ENCODE measurements at regions not wholly inside any gene's neighbourhood (a gene's known extent, or its start where the extent isn't known, plus 50 kb on each side); places are given as distances from the start of the nearest gene placed in this dataset.

DNA sequence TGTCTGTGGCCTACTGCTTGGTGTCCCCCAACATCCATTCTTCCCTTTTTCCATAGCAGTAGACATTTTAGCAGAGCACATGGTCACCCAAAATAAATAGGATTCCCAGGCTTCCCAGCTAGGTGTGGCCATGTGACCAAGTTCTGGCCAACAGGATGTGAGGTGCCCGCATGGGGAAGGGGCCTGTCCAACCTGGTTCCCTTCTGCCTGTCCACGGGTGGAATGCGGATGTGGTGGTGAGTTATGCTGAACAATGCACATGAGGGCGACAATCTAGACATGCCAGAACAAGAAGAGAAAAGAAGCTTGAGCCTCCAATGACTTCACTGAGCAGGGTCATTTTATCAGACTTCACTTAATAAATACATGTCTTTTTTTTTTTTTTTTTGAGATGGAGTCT, 77.6 kb upstream of the DLG1 start:
- TF ChIP-seq, protein P1, sequence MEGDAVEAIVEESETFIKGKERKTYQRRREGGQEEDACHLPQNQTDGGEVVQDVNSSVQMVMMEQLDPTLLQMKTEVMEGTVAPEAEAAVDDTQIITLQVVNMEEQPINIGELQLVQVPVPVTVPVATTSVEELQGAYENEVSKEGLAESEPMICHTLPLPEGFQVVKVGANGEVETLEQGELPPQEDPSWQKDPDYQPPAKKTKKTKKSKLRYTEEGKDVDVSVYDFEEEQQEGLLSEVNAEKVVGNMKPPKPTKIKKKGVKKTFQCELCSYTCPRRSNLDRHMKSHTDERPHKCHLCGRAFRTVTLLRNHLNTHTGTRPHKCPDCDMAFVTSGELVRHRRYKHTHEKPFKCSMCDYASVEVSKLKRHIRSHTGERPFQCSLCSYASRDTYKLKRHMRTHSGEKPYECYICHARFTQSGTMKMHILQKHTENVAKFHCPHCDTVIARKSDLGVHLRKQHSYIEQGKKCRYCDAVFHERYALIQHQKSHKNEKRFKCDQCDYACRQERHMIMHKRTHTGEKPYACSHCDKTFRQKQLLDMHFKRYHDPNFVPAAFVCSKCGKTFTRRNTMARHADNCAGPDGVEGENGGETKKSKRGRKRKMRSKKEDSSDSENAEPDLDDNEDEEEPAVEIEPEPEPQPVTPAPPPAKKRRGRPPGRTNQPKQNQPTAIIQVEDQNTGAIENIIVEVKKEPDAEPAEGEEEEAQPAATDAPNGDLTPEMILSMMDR (IDR thresholded peaks at IDR 0.05; ENCODE audit: control insufficient read depth, extremely low read depth, insufficient read depth): no peak
- DNase-seq (ENCODE audit: low read depth): no peak
- H3K4me3 ChIP-seq (ENCODE audit: low read depth, low read length): no peak overlapping the region

DNA sequence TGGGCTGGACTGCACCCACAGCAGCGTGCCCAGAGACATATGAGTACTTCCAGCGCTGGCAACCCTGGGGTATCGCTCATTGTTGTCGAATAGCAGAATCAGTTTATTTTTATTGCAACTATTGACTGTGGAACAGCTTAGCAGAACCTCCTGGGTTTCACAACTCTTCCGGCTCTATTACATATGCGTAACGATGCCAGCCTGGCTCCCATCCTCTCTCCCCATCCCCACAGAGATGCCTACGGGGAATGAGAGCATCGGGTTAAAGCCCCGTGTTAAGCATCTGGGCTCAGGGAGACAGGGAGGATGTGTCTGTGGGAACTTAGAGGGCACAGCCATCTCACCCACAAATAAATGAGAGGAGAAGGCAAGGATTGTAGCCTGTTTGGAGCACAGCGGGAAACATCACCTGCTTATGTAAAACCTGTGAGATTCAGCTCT, 76.6 kb upstream of the DLG1 start:
- DNase-seq (ENCODE audit: low read depth): no peak
- TF ChIP-seq, protein P1 (IDR thresholded peaks at IDR 0.05; ENCODE audit: control insufficient read depth, extremely low read depth, insufficient read depth): no peak
- H3K4me3 ChIP-seq (ENCODE audit: low read depth, low read length): no peak overlapping the region

DNA sequence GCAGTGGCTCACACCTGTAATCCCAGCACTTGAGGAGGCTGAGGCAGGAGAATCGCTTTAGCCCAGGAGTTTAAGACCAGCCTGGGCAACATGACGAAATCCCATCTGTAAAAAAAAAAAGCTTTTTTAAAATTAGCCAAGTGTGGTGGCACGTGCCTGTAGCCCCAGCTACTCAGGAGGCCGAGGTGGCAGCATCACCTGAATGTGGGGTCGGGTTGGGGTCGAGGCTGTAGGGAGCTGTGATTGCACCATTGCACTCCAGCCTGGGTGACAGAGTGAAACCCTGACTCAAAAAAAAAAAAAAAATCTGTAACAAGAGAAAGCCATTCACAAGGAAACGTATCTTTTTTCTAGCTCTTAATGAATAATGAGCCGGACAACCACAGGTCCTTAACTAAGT, 74.7 kb upstream of the DLG1 start:
- TF ChIP-seq, protein P1 (IDR thresholded peaks at IDR 0.05; ENCODE audit: control insufficient read depth, extremely low read depth, insufficient read depth): no peak
- no peak overlapping the region for H3K4me3 ChIP-seq (ENCODE audit: low read depth, low read length)
- no peak for DNase-seq (ENCODE audit: low read depth)

DNA sequence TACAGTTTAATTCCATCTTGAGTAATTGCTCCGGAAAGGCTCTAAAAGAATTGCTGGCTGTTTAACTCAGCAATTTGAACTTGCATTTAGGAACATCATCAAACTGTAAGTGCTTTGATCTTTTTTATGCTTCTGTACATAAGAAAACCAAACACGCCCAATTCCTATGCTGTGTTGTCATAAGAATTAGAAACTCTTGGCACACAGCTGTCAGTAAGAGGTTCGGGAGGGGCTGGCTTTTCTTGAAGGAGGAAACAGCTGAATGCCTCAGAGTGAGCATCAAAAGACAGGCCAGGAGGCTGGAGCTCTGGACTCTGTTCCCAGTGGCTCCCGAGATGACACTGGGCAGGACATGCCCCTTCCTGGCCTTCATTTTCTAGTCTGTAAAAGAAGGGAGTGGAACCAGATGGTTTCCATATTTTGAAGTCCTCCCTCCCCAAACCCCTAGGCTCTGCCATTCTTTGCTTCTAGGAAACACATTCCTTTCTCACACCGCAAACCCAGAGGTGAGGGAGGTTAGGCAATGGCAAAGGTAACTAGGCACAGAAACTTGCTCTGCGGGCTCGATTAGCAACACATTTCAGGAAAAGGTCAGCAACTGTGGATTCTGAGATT, 73.7 kb upstream of the DLG1 start:
- TF ChIP-seq, protein P1 (IDR thresholded peaks at IDR 0.05; ENCODE audit: control insufficient read depth, extremely low read depth, insufficient read depth): no peak
- no peak for DNase-seq (ENCODE audit: low read depth)
- H3K4me3 ChIP-seq (ENCODE audit: low read depth, low read length): no peak overlapping the region

DNA sequence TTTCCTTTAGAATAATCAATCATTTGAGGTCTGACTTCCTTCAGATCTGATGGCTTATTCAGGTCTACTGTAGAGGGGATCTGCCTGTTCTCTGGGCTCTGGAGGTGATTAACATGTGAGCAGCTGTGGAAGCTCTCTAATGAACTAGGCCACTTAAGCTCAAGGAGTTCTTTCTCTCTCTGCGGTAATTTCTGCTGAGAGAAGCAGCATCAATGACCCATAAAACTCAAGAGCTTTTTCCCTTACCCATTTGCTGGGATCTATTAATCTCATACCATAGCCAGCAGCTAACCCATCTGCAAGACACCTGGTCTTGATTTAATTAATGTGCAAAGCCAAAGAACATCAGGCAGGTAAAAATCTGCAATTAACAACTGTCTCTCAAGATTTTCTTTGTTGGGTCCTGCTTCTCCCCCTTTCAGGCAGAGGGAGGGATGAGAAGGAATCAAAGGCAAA, 73.2 kb upstream of the DLG1 start:
- TF ChIP-seq, protein P1 (IDR thresholded peaks at IDR 0.05; ENCODE audit: control insufficient read depth, extremely low read depth, insufficient read depth): no peak
- H3K4me3 ChIP-seq (ENCODE audit: low read depth, low read length): no peak overlapping the region
- DNase-seq (ENCODE audit: low read depth): no peak

DNA sequence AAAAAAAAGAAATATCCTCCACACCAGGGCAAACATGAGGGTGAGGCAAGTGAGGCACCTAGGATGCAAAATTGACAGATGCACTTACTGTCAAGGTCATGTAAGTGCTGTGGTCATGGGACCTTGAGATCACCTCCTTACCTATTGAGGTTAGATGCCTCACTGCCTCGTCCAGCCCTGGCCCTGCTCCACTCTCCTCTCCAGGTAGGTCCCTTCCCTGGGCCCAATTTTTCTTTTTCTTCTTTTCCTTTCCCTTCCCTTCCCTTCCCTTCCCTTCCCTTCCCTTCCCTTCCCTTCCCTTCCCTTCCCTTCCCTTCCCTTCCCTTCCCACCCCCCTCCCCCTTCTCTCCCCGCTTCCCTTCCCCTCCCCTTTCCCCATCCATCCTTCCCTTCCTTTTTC, 71.1 kb upstream of the DLG1 start:
- DNase-seq (ENCODE audit: low read depth): no peak
- TF ChIP-seq, protein P1 (IDR thresholded peaks at IDR 0.05; ENCODE audit: control insufficient read depth, extremely low read depth, insufficient read depth): no peak
- H3K4me3 ChIP-seq (ENCODE audit: low read depth, low read length): no peak overlapping the region

DNA sequence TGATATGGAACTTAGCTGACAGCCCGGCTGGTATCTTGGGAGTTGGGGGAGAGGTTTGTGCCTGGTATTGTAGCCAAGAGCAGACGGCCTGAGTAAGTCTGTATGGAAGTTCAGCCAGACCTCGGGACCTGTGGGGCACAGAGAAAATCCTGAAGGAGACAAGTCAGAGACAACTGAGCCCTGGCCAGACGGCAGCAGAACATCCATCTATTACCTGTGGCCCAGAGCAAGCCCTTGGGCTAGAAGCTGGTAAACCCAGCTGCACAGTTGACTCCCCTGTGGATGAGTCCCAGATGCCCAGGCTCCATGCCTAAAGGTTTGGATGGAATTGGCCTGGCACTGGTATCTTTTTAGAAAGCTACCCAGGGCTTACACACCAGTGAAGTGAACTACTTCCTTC, 70.4 kb upstream of the DLG1 start:
- no peak overlapping the region for H3K4me3 ChIP-seq (ENCODE audit: low read depth, low read length)
- TF ChIP-seq, protein P1 (IDR thresholded peaks at IDR 0.05; ENCODE audit: control insufficient read depth, extremely low read depth, insufficient read depth): no peak
- DNase-seq (ENCODE audit: low read depth): no peak
